Fibroblast of peridontal ligament (primary cell): ENCODE measurements at regions not wholly inside any gene's neighbourhood (a gene's known extent, or its start where the extent isn't known, plus 50 kb on each side); places are given as distances from the start of the nearest gene placed in this dataset.

Experiments used
- DNase-seq: peaks from one replicate; pipeline ENCODE4 v3.0.0-alpha.2; 2010; ENCODE audit errors: extremely low read depth

DNA sequence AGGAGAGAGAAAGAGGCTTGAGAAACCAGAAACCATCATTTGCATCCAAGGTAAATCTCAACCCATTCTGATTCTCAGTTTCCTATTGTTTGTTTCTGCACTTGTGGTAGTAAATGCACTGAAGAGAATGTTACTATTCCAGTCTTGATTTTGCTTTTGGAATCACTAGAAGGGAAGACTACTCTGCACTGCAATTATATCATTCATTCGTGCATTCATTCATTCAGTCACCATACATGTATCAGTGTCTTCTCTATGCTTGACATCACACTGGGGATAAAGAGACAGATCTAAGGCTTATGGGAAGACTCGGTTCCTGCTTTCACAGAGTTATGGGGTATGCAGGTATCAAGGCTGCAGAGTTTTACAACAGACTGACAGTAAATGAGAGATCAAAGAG lies 90.3 kb upstream of the EGLN3 start:
- DNase-seq, result no peak

DNA sequence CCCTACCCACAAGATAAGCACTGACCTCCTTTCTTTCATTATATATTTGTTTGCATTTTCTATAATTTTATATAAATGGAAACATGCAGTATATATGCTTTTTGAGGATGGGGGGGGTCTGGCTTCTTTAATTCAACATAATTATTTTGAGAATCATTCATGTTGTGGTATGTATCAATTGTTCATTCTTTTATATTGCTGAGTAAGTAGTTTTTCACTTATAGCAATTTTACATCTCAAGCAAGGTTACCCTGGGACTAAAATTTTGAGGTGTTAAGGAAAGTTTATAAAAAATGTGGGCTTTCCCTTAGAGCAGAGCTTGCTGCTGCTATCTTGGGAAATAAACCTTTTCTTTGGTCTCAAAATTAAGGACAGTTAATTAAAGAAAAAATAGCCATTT lies 89.9 kb upstream of the EGLN3 start:
- no peak for DNase-seq

DNA sequence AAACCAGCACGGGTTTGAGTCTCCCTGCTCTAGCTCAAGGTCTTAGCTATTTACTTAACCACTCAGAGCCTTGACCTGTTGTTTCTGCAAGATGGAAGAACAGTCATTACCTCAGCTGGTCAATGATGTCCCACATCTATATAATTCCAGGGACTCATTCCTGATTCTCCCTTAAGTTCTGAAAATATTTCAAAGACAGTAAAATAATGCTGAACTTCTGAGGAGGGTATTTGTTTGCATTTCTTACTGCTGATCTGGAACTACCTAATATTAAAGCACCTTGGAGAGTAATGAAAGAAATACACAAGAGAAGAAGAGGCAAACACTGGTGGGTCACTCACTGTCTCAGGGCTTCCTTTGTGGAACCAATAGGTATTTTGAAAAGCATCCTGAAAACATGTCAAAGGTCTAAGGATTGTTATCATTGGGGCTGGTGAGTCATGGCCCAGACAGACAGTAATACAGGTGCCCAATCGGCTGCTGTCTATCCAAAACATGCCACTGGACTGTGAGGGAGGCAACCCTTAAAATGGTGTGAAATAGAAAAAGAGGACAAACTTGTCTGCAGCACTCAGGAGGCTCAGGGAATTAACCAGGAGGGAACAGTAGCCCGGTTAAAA lies 88.7 kb upstream of the EGLN3 start:
- no peak for DNase-seq

DNA sequence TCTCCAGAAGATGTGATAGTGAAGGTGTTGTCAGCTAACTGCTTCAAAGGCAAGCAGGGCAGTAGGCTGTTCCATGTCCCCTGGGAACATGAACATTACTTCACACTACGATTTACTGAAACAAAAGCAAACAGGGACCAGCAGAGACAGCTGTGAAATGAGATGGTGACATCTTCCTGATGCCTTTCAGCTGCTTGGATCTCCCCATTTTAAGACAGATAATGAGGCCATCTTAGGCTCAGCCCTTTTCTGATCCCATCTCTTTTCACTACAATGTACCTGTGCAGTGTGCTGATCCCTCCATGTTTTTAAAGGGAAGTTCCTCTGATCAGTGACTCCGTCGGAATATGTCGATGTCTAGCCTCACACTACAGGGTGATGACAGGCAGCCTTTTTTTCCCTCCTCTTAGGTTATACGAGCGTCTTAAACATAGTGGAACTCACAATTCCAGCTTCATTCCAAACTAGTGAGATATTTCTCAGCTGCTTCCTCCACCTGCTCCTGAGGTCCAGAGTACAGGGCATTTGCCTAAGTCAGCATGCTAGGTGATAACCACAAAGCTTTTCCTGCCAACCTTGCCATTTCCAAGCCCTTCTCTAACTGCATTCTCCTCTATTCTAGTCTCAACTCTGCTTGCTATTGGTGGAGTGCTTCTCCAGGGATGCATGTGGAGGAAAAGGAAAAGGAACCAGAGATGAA lies 87.6 kb upstream of the EGLN3 start:
- no peak for DNase-seq

DNA sequence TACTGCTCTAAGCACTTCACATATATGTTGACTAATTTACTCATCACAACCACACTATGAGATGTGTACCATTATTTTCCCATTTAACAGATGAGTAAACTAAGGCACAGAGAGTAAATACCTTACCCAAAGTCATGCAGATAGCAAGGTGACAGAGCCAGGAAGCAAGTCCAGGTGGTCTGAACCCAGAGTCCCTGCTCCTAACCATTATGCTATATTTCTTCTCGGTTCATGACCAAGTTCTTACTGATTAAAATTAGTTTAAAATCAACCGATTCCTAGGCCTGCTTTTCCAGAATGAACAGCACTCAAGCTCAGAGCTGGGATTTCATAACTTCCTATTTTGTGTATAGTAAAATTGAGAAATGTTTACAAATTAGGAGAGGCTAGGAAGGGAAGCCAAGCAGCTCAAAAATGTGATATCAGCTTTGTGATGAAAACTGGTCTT lies 85.5 kb upstream of the EGLN3 start:
- DNase-seq, result peak; percentile 5

DNA sequence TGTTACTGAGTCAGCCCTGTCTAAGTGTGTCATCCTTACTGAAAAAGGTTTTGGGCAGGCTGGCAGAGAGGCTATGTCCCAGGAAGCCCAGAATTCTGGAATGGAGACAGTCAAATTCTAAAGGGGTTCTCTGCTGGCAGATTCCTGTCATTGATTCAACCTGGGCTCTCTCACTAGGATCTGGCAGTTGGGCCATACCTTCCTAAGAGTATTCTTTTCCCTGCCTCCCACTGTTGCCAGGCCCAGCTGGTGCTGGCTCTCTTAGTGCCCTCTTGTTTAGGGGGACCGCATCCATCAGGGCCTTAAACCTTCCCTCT lies 85.0 kb upstream of the EGLN3 start:
- no peak for DNase-seq

DNA sequence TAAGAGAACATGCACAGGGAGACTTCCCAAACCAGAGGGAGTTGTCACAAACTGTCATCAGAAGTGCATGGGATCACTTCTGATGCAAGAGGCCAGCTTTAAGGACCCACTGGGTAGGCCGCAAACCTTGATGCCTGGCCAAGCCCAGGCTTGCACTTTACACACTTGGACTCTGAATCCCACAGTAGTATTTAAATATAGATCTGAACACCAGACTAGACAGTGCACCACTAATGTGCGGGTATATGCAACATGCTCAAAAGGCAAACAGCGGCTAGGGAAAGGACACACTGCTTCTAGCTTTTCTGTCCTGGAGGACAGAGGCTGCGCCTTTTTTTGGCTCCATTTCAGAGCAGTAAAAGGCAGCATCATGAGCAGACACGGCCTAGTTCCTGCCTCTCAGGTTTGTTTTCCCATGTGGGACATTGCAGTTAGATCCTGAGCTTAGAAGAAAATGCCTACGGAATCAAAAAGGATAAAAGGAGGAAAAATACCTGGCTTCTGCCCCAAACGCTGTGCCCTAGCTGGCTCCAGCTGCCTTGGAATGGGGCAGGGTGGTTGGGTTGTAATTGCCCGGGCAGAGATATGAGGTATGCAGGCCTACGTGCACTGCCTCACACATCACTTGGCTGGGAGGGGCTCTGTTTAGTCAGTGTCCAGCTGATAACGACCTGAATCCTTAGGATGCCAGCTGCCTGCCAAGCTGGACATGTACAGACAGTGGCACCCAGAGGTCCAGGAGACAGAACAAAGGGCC lies 84.5 kb upstream of the EGLN3 start:
- DNase-seq, result no peak

DNA sequence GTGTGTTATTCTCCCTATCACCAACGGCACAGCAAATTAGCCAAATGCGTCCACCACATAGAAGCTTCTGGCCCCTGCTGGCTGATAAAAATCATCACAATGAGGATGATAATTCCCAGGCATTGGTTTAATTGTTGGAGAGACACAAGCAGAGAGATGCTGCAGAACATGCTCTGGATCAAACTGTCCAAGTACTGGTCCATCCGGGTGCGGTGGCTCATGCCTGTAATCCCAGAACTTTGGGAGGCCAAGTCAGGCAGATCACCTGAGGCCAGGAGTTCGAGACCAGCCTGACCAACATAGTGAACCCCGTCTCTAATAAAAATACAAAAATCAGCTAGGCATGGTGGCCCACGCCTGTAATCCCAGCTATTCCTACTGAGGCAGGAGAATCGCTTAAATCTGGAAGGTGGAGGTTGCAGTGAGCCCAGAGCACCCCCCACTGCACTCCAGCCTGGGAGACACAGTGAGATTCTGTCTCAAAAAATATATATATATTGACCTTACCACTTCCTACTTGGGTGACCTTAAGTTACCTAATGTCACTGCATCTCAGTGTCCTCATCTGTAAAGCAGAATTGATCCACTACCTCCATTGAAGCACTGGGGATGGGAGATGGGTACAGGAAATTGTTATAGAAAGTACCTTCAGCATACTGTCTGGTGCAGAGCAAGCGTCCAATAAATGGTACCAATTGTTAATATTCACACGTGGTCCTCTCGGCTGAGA lies 83.7 kb upstream of the EGLN3 start:
- no peak for DNase-seq

DNA sequence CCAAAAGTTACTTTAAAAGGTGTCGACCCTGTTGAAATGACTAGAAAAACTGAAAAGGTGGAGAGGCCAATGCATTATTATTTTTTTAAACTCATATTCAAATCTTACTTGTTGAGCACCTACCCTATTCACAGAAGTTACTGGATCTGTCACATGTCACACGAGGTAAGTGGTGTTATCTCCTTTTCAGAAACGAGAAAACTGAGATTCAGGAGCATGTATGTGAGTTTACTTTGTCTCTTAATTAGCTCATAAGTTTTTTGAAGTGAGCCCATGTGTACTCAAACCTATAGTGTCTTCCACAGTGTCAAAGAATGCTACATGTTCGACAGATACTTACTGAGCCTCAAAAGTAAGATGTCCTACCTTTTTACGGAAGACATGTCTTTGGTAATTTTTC lies 81.8 kb upstream of the EGLN3 start:
- no peak for DNase-seq

DNA sequence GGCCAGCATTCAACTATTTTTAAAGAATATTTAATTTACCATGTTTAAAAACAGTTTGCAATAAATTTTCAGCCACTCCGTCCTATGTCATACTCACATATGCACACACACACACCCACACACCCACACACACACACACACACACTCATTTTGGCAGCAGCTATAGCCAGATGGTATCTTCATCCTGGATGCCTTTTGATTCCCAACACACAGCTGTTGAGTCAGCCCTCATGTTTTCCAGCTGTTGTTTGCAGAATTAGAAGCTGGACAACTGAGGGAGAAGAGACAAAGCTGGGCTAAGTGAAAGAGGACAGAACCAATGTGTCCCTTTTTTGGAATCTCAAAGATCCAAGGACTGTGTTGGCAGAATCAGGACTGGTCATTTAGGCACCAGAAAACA lies 80.0 kb upstream of the EGLN3 start:
- peak; percentile 27 for DNase-seq

DNA sequence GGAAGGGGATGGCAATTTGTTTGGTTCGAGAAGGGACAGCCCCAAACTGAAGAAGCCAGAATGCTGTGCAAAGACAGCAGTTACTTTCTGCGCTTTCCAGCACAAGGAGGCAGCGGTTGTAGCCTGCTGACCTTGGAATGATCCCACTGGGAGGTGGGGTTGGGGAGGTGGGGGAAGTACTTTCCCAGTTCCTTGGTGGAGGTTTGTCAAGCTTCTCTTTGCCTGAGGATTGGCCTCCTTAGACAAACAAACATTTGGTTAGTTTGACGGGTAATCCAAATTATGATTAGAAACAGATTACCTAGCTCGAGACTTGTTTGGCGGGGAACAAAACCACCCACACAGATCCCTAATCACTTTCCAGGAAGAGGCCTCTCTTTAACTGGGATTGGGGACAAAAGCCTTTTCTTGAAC lies 79.1 kb upstream of the EGLN3 start:
- peak; percentile 47 for DNase-seq

DNA sequence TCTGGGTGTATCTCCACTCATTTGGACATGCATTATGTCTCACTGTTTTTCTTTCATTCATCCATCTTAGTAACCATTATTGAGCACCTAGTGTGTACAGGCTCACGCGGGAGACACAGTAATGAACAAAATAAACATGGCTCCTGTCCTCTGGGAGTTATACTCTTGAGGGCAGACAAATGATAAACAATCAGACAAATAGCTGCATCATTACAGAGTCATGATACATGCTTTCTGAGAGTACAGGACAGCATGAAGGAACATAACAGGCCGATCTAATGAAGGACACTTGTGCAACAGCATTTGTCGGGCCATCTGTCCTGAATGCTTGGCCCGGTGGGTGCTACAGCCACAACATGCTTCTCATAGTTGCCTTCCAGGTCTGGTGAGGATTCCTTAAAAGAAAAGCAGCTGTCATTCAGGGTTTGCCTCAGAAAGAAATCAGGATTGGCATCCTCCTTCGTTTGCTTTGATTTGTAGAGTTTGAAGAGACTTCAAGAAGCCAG lies 77.2 kb upstream of the EGLN3 start:
- DNase-seq, result no peak

DNA sequence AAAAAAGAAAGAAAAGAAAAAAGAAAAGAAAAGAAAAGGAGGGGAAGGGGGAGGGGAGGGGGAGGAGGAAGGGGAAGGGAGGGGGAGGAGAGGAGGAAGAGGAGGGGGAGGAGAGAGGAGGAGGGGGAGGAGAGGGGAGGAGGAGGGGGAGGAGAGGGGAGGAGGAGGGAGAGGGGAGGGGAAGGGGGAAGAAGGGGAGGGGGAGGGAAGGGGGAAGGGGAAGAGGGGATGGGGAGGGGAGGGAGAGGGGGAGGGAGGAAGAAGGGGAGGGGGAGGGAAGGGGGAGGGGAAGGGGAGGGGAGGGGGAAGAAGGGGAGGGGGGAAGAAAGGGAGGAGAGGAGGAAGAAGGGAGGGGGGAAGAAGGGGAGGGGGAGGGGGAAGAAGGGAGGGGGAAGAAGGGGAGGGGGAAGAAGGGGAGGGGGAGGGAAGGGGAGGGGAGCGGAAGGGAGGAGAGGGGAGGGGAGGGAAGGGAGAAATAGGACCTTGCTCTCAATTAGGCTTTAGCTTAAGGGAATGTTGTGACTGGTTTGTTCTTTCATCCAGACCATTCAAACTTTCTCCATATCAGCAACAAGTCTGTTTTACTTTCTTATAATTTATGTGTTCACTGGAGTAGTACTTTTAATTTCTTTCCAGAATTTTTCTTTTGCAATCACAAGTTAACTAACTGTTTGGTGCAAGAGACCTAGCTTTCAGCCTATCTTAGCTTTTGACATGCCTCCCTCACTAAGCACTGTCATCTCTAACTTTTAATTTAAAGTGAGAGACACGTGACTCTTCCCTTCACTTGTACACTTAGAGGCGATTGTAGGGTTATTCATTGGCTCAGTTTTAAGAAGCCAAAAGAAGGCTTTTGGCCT lies 76.5 kb upstream of the EGLN3 start:
- DNase-seq, result no peak

DNA sequence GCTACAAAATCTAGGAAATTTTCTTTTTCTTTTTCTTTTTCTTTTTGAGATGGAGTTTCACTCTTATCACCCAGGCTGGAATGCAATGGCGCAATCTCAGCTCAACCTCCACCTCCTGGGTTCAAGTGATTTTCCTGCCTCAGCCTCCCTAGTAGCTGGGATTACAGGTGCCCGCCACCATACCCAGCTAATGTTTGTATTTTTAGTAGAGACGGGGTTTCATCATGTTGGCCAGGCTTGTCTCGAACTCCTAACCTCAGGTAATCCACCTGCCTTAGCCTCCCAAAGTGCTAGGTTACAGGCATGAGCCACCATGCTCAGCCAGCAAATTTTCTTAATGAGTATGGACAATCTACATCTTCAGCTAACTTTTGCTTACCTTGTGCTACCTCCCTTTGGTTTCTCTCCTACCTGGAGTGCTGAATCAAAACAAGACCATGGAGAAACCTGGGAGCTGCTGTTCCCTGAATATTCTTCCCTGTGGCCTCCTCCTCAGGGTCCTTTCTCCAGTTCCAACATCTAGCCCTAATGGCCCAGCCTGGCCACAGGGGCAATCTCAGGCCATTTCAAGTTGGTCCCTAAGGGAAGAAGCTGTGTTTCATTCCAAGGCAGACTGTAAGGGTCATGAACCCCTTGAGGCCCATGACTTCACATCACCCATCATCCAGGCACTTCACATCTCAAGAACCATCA lies 74.6 kb upstream of the EGLN3 start:
- no peak for DNase-seq

DNA sequence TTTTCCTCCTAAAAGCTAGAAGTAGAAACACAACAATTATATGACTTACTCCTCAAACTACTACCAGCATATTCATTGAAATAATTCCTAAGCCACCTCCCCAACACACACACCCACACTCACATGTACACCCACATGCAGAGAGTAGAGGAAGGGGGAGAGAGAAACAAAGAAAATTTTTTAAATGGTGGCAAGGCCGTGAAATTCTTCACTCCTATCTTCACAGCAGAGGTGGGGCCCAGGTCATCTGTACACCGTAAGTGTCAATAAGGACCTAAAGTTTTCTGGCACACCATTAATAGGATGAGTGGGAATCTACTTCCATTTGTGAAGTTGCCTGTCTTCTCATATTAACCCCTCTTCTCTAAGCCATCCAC lies 73.9 kb upstream of the EGLN3 start:
- DNase-seq, result no peak

DNA sequence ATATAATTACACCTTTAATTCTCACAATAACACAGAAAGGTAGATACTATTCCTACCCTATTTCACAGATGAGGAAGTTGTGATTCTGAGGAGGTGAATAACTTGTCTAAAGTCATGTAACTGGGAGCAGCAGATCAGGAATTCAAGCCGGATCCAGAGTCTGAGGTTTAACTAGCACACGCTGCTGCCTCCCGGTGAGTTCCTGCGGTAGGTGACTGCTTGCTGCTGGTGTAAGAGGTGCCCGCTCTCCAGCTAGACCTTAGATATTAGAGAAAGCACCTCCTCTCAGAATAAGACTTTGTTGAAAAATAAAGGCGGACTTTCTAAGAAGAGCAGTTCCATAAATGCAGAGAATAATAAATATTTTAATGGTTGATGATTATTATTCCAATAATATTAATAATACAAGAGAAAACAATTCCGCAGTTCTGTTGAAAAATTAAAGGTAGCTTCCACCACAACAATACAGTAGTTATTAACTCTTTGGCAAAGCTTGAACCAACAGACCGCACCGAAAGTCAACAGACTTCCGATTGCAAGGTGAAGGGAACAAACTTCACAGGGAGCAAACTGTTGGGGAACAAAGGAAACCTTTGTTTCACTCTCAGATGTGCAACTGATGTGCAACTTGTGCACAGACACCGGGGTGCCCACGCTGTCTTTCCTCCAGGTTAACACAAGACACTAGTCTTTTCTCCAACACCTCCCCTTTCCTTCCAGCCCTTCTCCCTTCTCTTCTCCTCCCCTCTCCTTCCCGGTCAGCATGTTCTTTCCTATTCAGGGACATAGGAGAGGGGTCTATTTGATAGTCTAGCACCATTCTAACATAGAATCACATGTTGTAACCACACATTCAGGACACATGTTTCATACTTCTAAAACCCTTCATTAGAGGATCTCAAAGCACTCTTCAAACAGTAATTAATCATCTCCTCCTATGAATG lies 73.2 kb upstream of the EGLN3 start:
- DNase-seq, result no peak

DNA sequence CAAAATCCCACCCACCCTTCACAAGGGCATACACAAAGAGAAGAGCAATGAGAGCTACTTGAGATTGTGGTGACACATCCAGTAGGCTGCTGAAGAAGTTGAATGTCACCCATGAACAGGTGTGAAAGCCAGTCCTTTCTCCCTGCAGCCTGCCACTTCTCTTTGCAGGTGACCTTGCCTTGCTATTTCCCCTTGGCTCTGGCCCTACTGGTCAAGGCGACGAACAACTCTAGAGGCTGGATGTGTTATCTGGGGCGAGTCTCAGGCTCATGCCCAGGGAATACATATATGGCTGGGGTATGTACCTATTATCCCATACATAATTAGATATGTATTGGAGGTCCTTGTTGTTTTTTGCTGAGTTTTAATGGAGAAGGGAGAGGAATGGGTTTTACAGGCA lies 70.2 kb upstream of the EGLN3 start:
- no peak for DNase-seq

DNA sequence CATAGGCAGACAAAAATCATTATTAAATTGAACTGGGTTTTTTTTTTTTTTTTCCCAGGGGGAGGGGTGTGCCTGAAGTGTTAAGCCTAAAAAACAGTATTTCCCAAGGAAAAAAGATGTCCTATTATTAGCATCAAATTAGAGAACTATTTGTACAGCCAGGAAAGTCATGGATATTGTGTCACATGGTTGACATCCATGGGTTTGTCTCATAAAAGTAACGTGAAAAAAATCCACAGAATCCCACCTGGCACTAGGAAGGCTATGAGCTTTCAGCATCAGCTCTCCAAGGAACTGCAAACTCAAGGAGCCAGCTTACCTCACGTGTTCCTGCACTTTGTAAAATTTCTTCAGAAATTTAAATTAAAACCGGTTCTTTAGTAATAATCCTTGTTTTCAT lies 69.1 kb upstream of the EGLN3 start:
- DNase-seq, result no peak

DNA sequence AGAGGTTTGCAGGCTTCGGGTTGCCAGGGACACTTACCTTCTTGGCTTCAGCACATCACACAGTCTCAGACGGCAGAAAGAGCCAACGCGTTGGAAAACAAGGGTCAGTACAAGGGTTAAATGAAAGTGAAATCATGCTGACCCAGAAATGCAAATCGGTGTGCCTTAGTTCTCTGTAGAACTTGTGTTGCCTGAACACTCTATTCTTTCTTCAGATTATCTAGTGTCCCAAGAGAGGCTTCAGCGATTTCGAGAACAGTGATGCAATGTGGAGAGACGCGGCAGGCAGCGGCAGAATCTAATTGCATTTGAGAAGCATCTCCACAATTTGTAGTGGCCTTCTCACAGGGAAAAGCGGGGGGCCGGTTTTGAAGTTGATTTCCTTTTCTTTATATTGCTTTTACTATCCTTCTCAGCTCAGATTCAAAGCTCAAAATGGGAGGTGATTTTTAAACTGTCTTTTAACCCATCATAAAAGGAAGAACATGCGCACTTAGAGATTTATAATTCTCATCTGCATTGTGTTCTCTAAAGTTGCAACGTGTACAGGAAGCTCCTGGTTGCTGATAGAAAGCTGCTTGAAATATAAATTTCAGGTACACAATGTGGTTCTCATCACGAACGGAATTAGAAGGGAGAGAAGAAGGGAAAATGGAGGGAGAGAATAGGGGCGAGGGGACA lies 67.8 kb upstream of the EGLN3 start:
- peak; percentile 4 for DNase-seq
